ENCODE measurements at regions not wholly inside any gene's neighbourhood (a gene's known extent, or its start where the extent isn't known, plus 50 kb on each side); places are given as distances from the start of the nearest gene placed in this dataset.

DNA sequence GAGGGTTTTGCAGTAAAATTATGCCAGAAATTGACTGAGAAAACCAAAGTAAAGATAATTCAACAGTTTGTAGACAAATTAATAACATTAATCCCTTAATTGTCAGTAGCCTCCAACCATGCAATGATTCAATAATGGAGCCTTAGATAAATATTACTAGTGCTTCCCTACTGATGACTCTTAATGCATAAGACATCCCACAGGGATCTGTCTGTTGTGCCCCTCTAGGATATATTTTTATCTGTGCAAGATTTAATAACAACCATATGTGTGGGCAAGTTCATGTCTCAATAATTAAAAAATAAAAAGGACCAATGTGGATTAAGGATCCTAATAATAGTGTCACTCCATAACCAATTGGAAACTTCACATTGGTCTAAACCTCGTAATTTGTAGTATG is 230.3 kb upstream of the TCF4 start:
- H3K4me1 ChIP-seq (ENCODE audit: insufficient read depth, poor library complexity, severe bottlenecking): no peaks in the 10 kb centered on the region
- DNase-seq (ENCODE audit: low spot score) (no peak), ATAC-seq (ENCODE audit: low read depth) (no peak)
- no peak overlapping the region for H3K4me3 ChIP-seq (ENCODE audit: severe bottlenecking)
- no peaks in the 10 kb centered on the region for H3K36me3 ChIP-seq (ENCODE audit: low read depth)
- H3K9me3 ChIP-seq (ENCODE audit: severe bottlenecking): no peaks in the 10 kb centered on the region
- TF ChIP-seq, protein P1, sequence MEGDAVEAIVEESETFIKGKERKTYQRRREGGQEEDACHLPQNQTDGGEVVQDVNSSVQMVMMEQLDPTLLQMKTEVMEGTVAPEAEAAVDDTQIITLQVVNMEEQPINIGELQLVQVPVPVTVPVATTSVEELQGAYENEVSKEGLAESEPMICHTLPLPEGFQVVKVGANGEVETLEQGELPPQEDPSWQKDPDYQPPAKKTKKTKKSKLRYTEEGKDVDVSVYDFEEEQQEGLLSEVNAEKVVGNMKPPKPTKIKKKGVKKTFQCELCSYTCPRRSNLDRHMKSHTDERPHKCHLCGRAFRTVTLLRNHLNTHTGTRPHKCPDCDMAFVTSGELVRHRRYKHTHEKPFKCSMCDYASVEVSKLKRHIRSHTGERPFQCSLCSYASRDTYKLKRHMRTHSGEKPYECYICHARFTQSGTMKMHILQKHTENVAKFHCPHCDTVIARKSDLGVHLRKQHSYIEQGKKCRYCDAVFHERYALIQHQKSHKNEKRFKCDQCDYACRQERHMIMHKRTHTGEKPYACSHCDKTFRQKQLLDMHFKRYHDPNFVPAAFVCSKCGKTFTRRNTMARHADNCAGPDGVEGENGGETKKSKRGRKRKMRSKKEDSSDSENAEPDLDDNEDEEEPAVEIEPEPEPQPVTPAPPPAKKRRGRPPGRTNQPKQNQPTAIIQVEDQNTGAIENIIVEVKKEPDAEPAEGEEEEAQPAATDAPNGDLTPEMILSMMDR (IDR thresholded peaks at IDR 0.05; ENCODE audit: poor library complexity, severe bottlenecking): no peak
- no peak overlapping the region for H3K27ac ChIP-seq (ENCODE audit: poor library complexity, severe bottlenecking)
- no peaks in the 10 kb centered on the region for H3K27me3 ChIP-seq (ENCODE audit: insufficient read depth, poor library complexity, severe bottlenecking)

DNA sequence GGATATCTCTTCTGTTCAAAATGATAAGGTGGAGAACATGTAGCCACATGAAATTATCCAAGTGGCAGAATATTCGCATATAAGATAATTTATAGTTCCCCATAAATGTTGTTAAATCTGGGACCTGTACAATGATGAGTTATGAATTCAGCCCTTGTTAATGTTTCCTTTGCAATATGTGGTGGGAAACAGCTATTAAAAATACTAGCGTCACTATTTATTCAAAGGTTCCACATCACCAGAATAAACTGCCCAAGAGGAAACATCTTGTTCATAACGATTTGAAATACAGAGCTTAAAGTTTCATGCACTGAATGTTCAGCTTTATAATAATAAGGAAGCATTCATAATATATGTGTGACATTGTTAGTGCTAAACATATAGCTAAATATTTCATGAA is 223.9 kb upstream of the TCF4 start:
- DNase-seq (ENCODE audit: low spot score) (no peak), ATAC-seq (ENCODE audit: low read depth) (no peak)
- TF ChIP-seq, protein P1 (IDR thresholded peaks at IDR 0.05; ENCODE audit: poor library complexity, severe bottlenecking): no peak
- Histone ChIP-seq H3K27ac (ENCODE audit: poor library complexity, severe bottlenecking) (no peak overlapping the region), H3K36me3 (ENCODE audit: low read depth) (no peaks in the 10 kb centered on the region), H3K4me1 (ENCODE audit: insufficient read depth, poor library complexity, severe bottlenecking) (no peaks in the 10 kb centered on the region), H3K4me3 (ENCODE audit: severe bottlenecking) (no peak overlapping the region), H3K27me3 (ENCODE audit: insufficient read depth, poor library complexity, severe bottlenecking) (no peaks in the 10 kb centered on the region), H3K9me3 (ENCODE audit: severe bottlenecking) (no peaks in the 10 kb centered on the region)

DNA sequence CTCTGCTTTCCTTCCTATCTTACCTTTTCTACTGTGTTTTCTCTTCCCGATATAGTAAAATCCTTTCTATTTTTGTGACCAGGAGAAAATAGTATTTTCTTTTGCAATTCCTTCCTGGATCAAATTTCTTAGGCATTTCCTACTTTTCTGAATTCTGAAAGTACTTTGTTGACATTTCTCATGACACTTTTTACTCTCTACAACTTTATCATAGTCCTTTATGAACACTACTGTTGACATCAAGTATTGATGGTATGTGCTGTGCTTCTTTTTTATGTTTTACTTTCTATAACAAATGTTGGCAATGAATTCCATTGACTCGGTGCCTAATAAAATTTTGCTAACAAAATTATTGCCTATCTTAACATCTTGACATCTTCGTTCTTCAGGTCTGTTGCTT is 217.7 kb upstream of the TCF4 start:
- DNase-seq (ENCODE audit: low spot score): no peak
- Histone ChIP-seq H3K36me3 (ENCODE audit: low read depth) (no peaks in the 10 kb centered on the region), H3K4me3 (ENCODE audit: severe bottlenecking) (no peak overlapping the region), H3K27me3 (ENCODE audit: insufficient read depth, poor library complexity, severe bottlenecking) (no peaks in the 10 kb centered on the region), H3K4me1 (ENCODE audit: insufficient read depth, poor library complexity, severe bottlenecking) (no peaks in the 10 kb centered on the region), H3K9me3 (ENCODE audit: severe bottlenecking) (no peaks in the 10 kb centered on the region), H3K27ac (ENCODE audit: poor library complexity, severe bottlenecking) (no peak overlapping the region)
- no peak for ATAC-seq (ENCODE audit: low read depth)
- TF ChIP-seq, protein P1 (IDR thresholded peaks at IDR 0.05; ENCODE audit: poor library complexity, severe bottlenecking): no peak

DNA sequence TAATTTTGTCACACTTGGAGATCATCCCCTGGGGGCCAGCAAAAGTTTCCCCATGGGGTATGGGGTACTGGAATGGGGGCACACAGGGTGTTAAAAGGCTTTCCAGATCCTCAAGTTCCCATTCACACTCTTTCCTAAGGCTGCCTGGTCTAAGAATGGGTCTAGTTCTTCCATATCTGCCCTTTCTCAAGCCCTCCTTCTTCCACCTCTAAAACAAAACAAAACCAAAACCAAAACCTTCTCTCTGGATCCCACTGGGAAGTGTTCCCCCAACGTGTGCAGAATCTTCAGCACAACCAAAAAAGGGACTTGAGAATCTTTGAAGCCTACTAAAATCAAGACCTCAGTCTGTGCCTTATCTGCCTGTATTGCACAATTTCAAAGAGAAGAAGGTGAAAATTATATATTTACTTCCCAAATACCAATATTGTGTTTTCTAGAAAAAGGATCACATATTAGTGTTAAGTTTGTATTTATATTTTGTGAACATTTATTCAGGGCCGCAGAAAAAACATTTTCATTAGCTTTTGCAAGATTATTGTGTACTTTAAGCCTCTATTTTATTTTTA is 207.2 kb upstream of the TCF4 start:
- DNase-seq (ENCODE audit: low spot score): no peak
- no peak for ATAC-seq (ENCODE audit: low read depth)
- Histone ChIP-seq H3K36me3 (ENCODE audit: low read depth) (no peaks in the 10 kb centered on the region), H3K27ac (ENCODE audit: poor library complexity, severe bottlenecking) (no peak overlapping the region), H3K27me3 (ENCODE audit: insufficient read depth, poor library complexity, severe bottlenecking) (no peaks in the 10 kb centered on the region), H3K4me3 (ENCODE audit: severe bottlenecking) (no peak overlapping the region), H3K4me1 (ENCODE audit: insufficient read depth, poor library complexity, severe bottlenecking) (peaks cover 8% of the 10 kb centered on the region), H3K9me3 (ENCODE audit: severe bottlenecking) (no peaks in the 10 kb centered on the region)
- TF ChIP-seq, protein P1 (IDR thresholded peaks at IDR 0.05; ENCODE audit: poor library complexity, severe bottlenecking): no peak

DNA sequence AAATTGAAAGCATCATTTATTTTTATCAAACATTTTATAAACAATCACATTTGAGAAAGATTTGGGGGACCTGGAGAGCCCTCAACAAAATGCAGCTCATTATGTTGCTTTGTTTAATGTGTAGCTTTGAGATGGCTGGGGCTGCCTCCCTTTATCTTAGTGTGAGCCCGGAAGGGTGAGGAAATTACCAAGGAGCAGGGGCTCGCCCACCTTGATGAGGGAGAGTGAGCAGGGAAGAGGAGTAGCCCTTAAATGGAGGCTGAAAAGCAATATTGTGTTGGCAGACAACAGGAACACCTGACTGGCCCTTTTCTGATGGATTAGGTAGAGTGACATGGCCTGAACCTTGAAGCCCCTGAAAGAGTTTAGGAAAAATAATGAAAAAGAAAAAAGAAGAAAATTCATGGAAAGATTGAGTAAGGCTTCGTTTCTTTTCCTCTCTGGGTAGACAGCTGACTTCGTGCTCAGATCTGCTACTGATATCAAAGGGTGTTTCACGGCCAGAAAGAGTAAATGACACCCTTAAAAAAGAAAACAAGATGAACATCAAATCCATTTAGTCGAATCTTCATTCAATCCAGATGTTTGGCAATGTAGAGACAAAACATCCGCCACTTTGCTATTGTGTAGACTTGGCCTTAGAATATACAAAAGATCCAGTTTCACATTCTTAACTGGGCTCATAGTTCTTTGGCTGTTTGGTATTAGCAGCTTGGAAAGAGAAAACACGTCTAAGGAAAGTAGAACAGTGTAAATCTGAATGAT is 206.5 kb upstream of the TCF4 start:
- no peaks in the 10 kb centered on the region for H3K36me3 ChIP-seq (ENCODE audit: low read depth)
- H3K27ac ChIP-seq (ENCODE audit: poor library complexity, severe bottlenecking): no peak overlapping the region
- H3K9me3 ChIP-seq (ENCODE audit: severe bottlenecking): no peaks in the 10 kb centered on the region
- no peaks in the 10 kb centered on the region for H3K27me3 ChIP-seq (ENCODE audit: insufficient read depth, poor library complexity, severe bottlenecking)
- TF ChIP-seq, protein P1 (IDR thresholded peaks at IDR 0.05; ENCODE audit: poor library complexity, severe bottlenecking): no peak
- DNase-seq (ENCODE audit: low spot score) (no peak), ATAC-seq (ENCODE audit: low read depth) (no peak)
- H3K4me1 ChIP-seq (ENCODE audit: insufficient read depth, poor library complexity, severe bottlenecking): peaks cover 15% of the 10 kb centered on the region
- no peak overlapping the region for H3K4me3 ChIP-seq (ENCODE audit: severe bottlenecking)
